Hematopoietic multipotent progenitor cell (in vitro differentiated cells): ENCODE measurements at regions not wholly inside any gene's neighbourhood (a gene's known extent, or its start where the extent isn't known, plus 50 kb on each side); places are given as distances from the start of the nearest gene placed in this dataset.

ENCODE experiments used
- DNase-seq, 3 donors: peaks; one replicate each; pipeline ENCODE4 v3.0.0-alpha.2; 2011 to 2015; ENCODE audit warnings: low read depth in 2 of 3, low spot score in 2 of 3

GRCh38 chr3:139870000-139870675 is 64.8 kb upstream of the CLSTN2 start:
- no peak for DNase-seq

DNA sequence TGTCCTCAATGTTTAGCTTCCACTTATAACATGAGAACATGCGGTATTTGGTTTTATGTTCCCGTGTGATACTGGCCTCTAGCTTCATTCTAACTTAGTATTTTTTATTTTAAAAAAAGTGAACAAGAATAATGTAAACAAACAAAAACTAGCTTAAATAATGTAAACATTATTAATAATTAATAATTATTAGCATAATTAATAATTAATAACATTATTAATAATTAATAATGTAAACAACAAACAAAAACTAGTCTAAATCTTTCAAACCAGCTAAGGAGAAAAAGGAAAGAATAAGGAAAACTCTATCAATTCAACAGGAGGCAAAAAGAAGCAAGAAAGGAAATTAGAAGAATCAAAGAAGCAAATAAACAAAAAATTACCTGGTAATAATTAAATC is 66.2 kb upstream of the CLSTN2 start:
- no peak for DNase-seq

- no peak for DNase-seq
These were observed 86.3 kb upstream of the CLSTN2 start for GRCh38 chr3:139848660-139849059.

GRCh38 chr3:139846729-139847128 is 88.3 kb upstream of the CLSTN2 start:
- DNase-seq = no peak

DNA sequence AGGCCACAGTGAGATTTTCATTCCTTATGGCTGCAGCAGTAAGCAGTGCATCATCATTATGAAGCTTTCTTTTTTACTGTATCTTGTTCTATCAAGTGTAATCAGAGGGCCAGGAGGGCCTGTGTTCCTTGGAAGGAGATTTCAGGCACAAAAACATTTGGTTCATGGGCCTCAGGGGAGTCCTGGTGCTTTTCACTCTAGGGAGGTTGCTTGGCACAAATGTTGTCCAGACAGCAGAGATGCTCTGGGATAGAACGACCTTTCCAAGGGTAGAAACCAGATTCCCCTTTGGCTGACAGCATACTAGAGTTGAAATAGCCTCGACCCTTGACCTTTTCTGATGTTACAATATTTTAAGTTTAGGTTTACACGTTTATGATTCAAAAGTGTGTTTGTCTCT is 95.3 kb upstream of the CLSTN2 start:
- no peak for DNase-seq

- DNase-seq = no peak
These were observed 96.0 kb upstream of the CLSTN2 start for GRCh38 chr3:139839014-139839413.

GRCh38 chr3:139838269-139838957 is 96.6 kb upstream of the CLSTN2 start:
- no peak for DNase-seq

DNA sequence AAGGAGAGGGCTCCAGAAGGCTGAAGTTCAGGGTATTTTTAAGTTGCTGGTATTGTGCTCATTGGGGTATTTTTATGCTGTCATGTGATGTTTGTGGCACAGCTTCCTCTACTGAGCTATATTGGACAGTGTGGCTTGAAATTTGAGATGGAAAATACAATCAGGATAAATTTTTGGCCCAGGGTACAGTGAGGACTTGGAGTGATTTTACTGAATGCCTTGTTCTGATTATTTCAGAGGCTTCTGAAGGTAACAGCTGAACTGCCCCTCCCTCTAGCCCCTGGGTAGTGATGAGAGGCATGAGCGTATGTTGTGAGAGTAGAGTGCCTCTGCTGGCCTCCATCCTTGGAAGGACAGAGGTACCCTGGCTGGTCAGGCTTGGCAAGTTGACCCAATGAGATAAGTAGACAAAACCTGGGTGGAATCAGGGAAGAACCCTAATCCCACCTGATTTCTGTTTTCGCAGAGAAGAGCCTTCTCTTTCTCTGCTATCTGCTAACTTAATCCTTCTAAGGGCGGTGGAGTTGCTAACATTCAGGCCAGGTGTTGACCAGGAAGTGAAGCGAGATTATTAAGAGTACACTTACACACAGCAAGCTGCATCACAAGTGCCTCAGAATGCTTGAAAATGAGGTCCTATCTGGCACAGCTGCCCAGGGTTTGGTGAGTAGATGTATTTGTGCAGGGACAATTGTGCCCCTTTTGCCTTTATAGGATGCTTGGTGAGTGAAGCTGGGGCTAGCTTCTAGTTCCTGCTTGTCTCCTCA is 98.1 kb upstream of the CLSTN2 start:
- DNase-seq = no peak

- no peak for DNase-seq
These were observed 98.9 kb upstream of the CLSTN2 start for GRCh38 chr3:139835830-139836683.

DNA sequence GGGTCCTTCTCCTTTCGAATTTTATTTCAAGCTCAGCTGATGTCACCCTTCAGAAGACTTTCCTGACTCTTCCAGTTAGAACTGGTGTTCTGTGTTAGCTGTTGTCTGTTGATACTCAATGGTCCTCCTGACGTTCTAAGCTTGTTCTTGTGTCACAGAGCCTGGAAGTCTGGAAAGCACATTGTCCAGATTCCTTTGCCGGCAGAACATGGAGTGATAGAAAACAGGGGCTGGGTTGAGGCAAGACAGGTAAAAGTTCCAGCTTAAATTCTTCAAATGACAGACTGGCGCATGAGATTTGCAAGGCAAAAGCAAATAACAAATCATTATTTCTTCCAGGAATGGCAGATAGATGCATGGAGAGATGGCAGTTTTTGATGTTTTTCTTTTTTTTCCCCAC is 102.0 kb upstream of the CLSTN2 start:
- no peak for DNase-seq

DNA sequence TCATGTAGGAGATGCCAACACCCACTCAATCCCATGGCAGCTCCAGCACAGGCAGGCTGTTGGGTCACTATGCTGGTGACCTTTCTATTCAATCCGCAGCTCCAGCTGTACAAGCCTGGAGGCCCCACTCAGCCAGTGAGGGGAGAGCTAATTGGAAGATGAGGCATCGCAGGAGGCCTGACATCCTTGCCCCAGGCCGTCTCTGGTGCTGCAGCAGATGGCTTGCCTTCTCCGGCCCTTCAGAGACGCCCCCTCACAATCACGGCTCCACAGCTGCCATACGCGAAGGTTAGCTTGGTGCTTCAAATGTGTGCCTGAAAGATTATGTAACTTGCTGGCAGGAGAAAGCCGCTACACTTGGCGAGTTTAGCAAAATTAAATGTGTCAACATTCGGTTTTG is 104.2 kb upstream of the CLSTN2 start:
- DNase-seq = no peak

DNA sequence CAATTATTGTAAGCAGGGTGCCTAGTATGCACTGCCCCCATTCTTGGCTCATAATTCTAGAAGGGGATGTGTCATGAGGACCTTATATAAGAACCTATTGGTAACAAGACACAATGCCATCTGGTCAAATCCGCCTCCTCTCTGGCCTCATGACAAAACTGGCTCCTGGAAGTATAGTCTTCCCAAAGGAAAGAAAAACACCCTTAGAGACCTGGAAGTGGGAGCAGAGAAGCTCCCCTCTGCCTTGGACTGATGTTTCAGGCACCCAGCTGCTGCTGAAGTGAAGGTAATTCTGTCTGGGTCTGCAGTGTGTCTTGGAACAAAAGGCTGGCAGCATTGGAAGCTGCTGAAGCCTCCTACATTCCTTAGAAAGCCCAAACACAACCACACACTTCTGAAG is 107.2 kb upstream of the CLSTN2 start:
- no peak for DNase-seq

DNA sequence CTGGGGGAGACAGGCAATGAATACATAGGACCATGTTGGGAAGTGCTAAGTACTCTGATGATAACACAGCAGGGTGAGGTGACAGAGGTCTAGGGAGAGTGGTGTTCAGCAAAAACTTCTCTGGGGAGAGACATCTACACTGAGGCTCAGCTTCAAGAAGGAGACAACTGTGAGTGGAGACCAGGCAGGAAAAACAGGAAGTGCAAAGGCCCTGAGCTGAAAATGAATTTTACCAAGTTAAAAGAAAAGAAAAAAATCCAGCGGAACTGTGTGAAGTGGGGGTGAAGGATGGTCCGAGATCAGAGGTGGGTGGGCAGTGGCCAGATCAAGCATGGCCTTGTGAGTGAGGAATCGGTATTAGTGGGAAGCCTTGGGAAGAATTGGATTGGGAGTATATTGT is 110.1 kb upstream of the CLSTN2 start:
- no peak for DNase-seq

- DNase-seq = no peak
These were observed 120.3 kb upstream of the CLSTN2 start for GRCh38 chr3:139814646-139815045.

- no peak for DNase-seq
These were observed 123.7 kb upstream of the CLSTN2 start for GRCh38 chr3:139811331-139811730.

- DNase-seq = no peak
These were observed 126.8 kb upstream of the CLSTN2 start for GRCh38 chr3:139808201-139808600.

DNA sequence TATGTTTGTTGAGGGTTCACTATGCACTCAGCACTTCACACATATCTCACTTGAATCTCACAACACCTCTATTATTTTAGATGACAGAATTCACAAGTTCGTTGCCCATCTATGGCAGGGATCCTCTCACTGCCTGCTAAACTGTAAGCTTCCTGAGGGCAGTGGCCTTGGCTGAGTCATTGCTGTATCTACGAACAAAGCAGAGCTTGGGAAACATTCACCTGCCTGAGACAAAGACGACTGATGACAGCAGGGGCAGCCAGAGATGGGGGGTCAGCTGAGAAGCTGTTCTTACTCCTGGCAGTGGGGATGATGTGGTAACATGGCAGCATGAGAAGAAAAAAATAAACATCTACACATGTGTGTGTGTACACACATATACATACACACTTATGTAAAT is 125.5 kb upstream of the NMNAT3 start:
- DNase-seq = no peak

- DNase-seq = peak in 2 of 3 donors; percentile 8 to 57
These were observed 120.1 kb upstream of the NMNAT3 start for GRCh38 chr3:139797724-139798343.

DNA sequence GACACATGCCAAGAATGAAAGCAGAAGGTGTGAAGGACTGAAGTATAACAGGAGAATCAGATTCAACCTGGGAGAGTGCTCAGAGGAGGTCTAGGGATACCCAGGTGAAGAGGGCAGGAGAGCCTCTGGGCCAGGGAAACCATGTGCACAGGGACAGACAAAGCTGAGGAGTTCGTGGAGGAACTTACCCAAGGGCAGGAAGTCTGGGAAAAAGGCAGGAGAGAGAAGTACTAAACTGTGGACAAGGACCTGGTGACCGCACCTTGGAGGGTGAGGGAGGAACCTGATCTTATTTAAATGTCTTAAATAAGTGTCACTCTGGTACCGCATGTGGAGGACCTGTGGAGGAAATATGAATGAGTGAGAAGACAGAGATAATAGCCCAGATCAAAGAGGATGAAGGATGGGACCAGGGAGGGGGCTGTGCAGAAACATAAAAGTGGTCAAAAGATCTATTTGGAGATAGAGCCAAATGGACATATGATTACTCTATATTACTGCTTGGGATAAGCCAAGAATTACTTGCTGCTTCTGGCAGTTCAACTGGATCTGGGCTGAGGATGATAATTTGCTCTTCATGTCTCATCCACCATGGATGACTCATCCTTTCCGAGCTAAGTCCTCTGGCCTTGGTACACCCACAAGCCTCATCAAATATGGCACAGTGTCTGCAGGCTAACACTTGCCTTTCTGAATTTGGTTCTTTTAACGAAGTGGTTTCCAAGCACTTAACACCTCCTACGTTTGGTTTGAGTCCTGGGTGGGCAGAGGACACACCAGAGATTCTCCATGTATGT is 116.9 kb upstream of the NMNAT3 start:
- no peak for DNase-seq

DNA sequence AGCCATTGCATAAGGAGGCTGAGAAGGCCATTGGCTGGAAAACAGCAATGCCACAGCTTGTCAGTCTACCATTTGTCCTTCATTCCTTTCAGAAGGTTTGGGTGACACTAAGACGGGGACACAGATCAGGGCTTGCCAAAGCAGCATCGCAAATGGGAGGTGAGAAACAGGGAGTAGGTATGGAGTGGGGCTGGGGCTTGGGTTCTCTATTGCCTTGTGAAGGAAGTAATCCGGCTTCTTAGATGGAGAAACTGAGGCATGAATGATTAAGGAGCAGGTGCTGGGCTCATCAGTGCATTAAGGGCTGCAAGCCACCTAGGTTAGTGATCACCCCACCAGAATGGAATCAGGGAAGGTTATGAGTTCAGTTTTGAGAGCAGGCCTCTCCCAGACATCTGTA is 115.6 kb upstream of the NMNAT3 start:
- no peak for DNase-seq
